ENCODE measurements at regions not wholly inside any gene's neighbourhood (a gene's known extent, or its start where the extent isn't known, plus 50 kb on each side); places are given as distances from the start of the nearest gene placed in this dataset.

GRCh38 chr4:13701937-13702446 lies 74.5 kb upstream of the BOD1L1 start:
- TF ChIP-seq CTCF (IDR thresholded peaks at IDR 0.05) (peak in 1 of 4 donors; percentile 8), POLR2A (IDR thresholded peaks at IDR 0.05) (peak; percentile 27)
